Stomach (tissue), 8 donors: ENCODE measurements at regions not wholly inside any gene's neighbourhood (a gene's known extent, or its start where the extent isn't known, plus 50 kb on each side); places are given as distances from the start of the nearest gene placed in this dataset.

Experiments
- DNase-seq, 2 donors: peaks; one replicate each; pipeline versions ENCODE4 v3.0.0 to v3.0.0-alpha.2; 2013 to 2019
- H3K27ac ChIP-seq, 5 donors: fragments of 200-600 bp in 4 of 5; sonication (generic) in 4 of 5; one replicate each; pipeline ENCODE4 v1.5.1; 2013 to 2019; ENCODE audit warnings: mild to moderate bottlenecking in 1 of 5, moderate library complexity in 1 of 5
- H3K27me3 ChIP-seq, 3 donors: fragments of 200-600 bp; sonication (generic); one replicate each; pipeline ENCODE4 v1.5.1; 2017 to 2019; ENCODE audit warnings: mixed run types in 1 of 3
- H3K36me3 ChIP-seq, 4 donors: fragments of 200-600 bp; sonication (generic); 1 replicate in 3 of 4; 2 replicates in 1 of 4; pipeline ENCODE4 v1.5.1; 2016 to 2019
- H3K4me1 ChIP-seq, 4 donors: fragments of 200-600 bp; sonication (generic); one replicate each; pipeline ENCODE4 v1.5.1; 2016 to 2019
- H3K4me3 ChIP-seq, 4 donors: fragments of 200-600 bp; sonication (generic) in 3 of 4; one replicate each; pipeline ENCODE4 v1.5.1; 2016 to 2019; ENCODE audit warnings: mild to moderate bottlenecking in 1 of 4
- H3K9me3 ChIP-seq, 4 donors: fragments of 200-600 bp; sonication (generic); one replicate each; pipeline ENCODE4 v1.5.1; 2016 to 2019
- EP300 ChIP-seq: sonication (generic); formaldehyde crosslinking; IDR thresholded peaks from one replicate; pipeline ENCODE4 v1.6.1; 2017; ENCODE audit warnings: antibody characterized with exemption
- POLR2A ChIP-seq, 4 donors: fragments of 450-650 bp; IDR thresholded peaks; one replicate each; pipeline ENCODE4 v1.6.1; 2016; ENCODE audit warnings: antibody characterized with exemption in 4 of 4, control low read depth in 2 of 4, mild to moderate bottlenecking in 1 of 4, moderate library complexity in 1 of 4
- POLR2AphosphoS5 ChIP-seq, 3 donors: sonication (generic); formaldehyde crosslinking; IDR thresholded peaks; one replicate each; pipeline ENCODE4 v1.6.1; 2016; ENCODE audit warnings: antibody characterized with exemption in 3 of 3
- WGBS, 5 donors: extraction: QIAGEN DNeasy Blood & Tissue Kit in 3 of 5; methylation state at CpG; one replicate each; pipeline versions ENCODE4 v1.1.5 to v1.1.7; 2013 to 2018; 5-methylcytosine and 5-hydroxymethylcytosine counted together
- intact Hi-C: fragments of 100-400 bp; cut with DNase I; formaldehyde crosslinking; loops from one replicate; pipeline ENCODE4 v1.15.1; 2023; ENCODE audit warnings: low total_unique reads
- TF ChIP-seq, protein P1 (sequence below), 7 experiments: fragments of 450-650 bp in 4 of 7; fragments of 200-600 bp in 3 of 7; sonication (generic) in 3 of 7; IDR thresholded peaks; one replicate each; pipeline ENCODE4 v1.5.1; 2016 to 2019; ENCODE audit warnings: antibody characterized with exemption in 7 of 7, control low read depth in 2 of 7, mild to moderate bottlenecking in 1 of 7
- donor health status: healthy with polysubstance abuse.
- donor health status: Bipolar disorder and iron deficiency.
- donor health status: healthy.

DNA sequence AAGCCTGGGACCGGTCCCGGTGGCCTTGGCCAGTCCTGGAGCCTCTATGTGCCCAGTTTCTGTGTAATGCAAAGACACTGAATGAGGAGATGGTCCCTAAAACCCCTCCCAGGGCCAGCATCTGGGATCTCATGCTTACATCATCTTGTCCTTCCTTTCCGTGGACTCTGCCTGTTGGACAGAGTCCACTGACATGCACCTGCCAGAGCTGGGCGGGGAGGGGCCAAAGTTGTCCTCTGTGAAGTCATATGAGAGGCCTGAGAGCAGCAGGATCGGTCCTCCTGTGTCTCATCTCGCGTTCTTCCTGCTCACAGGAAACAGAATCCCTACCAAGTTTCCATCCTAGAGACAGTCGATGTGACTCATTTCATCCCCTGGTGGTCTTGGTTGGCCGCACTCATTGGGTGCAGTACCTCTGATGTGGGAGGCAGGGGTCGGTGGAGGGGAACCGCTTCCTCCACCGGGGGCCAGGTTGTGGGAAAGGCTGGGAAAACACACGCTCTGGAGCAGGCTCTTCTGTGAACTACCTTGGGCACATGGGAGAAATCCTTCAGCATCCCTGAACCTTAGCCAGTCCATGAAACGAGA is 389.6 kb upstream of the PODXL start:
- WGBS, 5 donors, result 68 to 79% (median 72%) methylated on average over 13 to 14 of the region's 14 CpGs
- peak overlapping the region in 1 of 4 donors; percentile 26 for H3K4me3 ChIP-seq
- DNase-seq, result no peak
- intact Hi-C loops, result no loop called here
- H3K9me3 ChIP-seq, result no peaks in the 10 kb centered on the region
- TF ChIP-seq POLR2A (IDR thresholded peaks at IDR 0.05) (no peak), EP300 (no peak), POLR2AphosphoS5 (IDR thresholded peaks at IDR 0.05) (no peak)
- TF ChIP-seq, protein P1, sequence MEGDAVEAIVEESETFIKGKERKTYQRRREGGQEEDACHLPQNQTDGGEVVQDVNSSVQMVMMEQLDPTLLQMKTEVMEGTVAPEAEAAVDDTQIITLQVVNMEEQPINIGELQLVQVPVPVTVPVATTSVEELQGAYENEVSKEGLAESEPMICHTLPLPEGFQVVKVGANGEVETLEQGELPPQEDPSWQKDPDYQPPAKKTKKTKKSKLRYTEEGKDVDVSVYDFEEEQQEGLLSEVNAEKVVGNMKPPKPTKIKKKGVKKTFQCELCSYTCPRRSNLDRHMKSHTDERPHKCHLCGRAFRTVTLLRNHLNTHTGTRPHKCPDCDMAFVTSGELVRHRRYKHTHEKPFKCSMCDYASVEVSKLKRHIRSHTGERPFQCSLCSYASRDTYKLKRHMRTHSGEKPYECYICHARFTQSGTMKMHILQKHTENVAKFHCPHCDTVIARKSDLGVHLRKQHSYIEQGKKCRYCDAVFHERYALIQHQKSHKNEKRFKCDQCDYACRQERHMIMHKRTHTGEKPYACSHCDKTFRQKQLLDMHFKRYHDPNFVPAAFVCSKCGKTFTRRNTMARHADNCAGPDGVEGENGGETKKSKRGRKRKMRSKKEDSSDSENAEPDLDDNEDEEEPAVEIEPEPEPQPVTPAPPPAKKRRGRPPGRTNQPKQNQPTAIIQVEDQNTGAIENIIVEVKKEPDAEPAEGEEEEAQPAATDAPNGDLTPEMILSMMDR (IDR thresholded peaks at IDR 0.05), result no peak
- no peaks in the 10 kb centered on the region for H3K36me3 ChIP-seq
- no peak overlapping the region for H3K27ac ChIP-seq
- peaks cover 15 to 25% (median 20%) of the 10 kb centered on the region in 4 donors for H3K4me1 ChIP-seq
- peaks cover 0 to 50% (median 14%) of the 10 kb centered on the region in 3 donors for H3K27me3 ChIP-seq

DNA sequence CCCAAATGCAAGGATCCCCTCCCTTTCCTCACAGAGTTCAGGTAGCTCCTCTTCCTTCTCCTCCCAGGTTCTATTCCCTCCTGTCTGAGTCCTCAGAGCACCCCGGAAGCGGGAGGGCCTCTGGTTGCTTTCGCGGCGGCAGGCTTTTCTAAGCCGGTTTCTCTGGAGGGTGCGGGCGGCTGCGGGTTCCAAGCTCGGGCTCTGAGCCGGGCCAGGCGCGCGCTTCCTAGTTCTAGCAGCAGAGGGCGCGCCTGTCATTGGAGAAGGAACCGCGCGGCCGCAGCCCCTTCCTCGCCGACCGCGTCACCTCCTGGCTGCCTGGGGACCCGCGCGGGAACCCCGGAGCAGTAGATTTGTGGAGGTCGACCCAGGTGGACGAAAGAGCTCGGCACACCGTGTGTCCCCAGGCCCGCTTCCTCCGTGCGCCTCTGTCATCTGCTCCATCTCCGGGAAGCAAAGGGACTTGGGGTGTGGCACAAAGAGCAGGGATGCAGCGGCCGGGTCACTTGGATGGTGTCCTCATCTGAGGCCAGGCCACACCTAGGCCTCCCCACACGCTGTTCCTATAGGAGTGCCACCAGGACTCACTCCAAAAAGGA is 389.0 kb upstream of the PODXL start:
- H3K27me3 ChIP-seq, result peaks cover 0 to 51% (median 14%) of the 10 kb centered on the region in 3 donors
- 3 to 7% (median 4%) methylated on average over 20 to 39 of the region's 39 CpGs for WGBS, 5 donors
- no peaks in the 10 kb centered on the region for H3K9me3 ChIP-seq
- H3K4me3 ChIP-seq, result peak overlapping the region; percentile 6 to 34 (median 23)
- no peak for TF ChIP-seq POLR2AphosphoS5 (IDR thresholded peaks at IDR 0.05)
- TF ChIP-seq, protein P1 (IDR thresholded peaks at IDR 0.05), result peak in 5 of 7 experiments; percentile 54 to 86 (median 83)
- intact Hi-C loops, result no loop called here
- peak; percentile 60 to 78 for DNase-seq
- peaks cover 15 to 25% (median 20%) of the 10 kb centered on the region in 4 donors for H3K4me1 ChIP-seq
- no peaks in the 10 kb centered on the region for H3K36me3 ChIP-seq
- H3K27ac ChIP-seq, result no peak overlapping the region

DNA sequence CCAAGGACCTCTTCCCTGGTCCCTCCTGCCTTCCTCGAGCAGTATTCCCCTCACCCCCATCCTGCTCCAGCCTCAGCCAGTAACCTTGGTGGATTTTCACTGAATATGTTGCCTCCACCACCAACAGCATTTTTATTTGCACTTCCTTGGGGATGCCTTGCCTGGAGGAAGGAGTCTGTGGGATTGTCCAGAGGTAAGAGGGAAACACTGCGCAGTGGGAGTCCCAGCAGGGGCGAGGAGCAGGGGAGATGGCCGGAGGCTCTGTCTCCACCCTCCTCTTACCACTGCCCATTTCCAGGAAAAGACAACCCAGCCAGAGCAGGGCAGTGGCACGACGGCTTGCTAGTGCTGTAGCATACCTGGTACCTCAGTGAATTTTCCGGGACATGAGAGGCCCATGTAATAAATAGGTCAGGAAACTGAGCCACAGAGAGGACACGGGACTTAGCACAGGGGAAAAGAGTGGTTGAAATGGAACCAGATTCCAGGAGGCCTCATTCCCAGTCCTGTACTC is 388.2 kb upstream of the PODXL start:
- intact Hi-C loops, result no loop called here
- no peaks in the 10 kb centered on the region for H3K9me3 ChIP-seq
- TF ChIP-seq POLR2AphosphoS5 (IDR thresholded peaks at IDR 0.05), result no peak
- no peak for TF ChIP-seq EP300
- peaks cover 15 to 25% (median 20%) of the 10 kb centered on the region in 4 donors for H3K4me1 ChIP-seq
- H3K27me3 ChIP-seq, result peaks cover 0 to 51% (median 14%) of the 10 kb centered on the region in 3 donors
- WGBS, 5 donors, result 81 to 93% (median 87%) methylated on average over 8 of the region's 8 CpGs
- no peaks in the 10 kb centered on the region for H3K36me3 ChIP-seq
- no peak overlapping the region for H3K4me3 ChIP-seq
- no peak for DNase-seq
- no peak overlapping the region for H3K27ac ChIP-seq

DNA sequence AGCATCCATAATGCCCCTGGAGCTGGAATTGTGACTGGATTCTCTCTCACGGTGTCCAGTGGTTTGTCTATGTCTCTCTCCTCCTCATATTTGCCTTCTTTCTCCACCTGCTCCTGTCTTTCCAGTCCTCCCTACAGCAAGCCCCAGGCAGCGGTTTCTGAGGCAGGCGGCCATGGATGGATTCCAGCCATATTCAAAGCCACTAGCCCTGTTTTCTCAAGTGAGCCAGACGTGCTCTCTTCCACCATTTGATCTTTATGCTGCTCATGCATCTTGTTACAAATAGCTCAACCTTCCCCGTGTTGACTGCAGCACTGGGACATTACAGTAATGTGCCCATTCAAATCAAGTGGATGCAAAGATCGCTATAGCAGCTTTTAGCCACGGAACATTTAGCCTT is 387.2 kb upstream of the PODXL start:
- TF ChIP-seq POLR2A (IDR thresholded peaks at IDR 0.05), result no peak
- TF ChIP-seq EP300, result no peak
- TF ChIP-seq POLR2AphosphoS5 (IDR thresholded peaks at IDR 0.05), result no peak
- TF ChIP-seq, protein P1 (IDR thresholded peaks at IDR 0.05), result no peak
- H3K9me3 ChIP-seq, result no peaks in the 10 kb centered on the region
- DNase-seq, result no peak
- H3K27ac ChIP-seq, result no peak overlapping the region
- H3K4me1 ChIP-seq, result peaks cover 13 to 17% (median 15%) of the 10 kb centered on the region in 4 donors
- H3K36me3 ChIP-seq, result no peaks in the 10 kb centered on the region
- intact Hi-C loops, result no loop called here
- H3K4me3 ChIP-seq, result no peak overlapping the region
- 70 to 85% (median 77%) methylated on average over 7 of the region's 7 CpGs for WGBS, 5 donors
- H3K27me3 ChIP-seq, result peaks cover 0 to 51% (median 14%) of the 10 kb centered on the region in 3 donors

DNA sequence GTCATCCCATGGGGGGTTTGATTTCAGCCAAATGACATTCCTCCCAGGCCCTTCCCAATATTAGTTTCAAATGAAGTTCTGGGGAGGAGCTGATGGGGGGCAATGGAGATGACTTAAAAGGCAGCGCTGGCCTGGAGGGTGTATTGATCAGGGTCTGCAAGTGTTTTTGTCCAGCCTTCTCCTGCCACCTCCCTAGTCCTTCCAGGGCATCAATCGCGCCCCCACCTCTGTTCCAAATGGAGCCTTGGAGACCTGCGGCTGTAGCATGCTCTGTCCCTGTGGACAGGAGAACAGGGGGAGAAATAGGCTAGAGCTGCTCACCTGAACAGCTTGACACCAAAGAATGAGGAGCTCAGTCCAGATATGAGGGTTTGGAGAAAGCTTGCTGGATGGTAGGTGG is 386.8 kb upstream of the PODXL start:
- Histone ChIP-seq H3K4me3 (no peak overlapping the region), H3K27ac (no peak overlapping the region), H3K36me3 (no peaks in the 10 kb centered on the region), H3K27me3 (peaks cover 0 to 51% (median 14%) of the 10 kb centered on the region in 3 donors), H3K9me3 (no peaks in the 10 kb centered on the region), H3K4me1 (peaks cover 8 to 13% (median 10%) of the 10 kb centered on the region in 4 donors)
- 87 to 96% (median 91%) methylated on average over 4 of the region's 4 CpGs for WGBS, 5 donors
- intact Hi-C loops, result no loop called here
- no peak for TF ChIP-seq EP300
- DNase-seq, result no peak
